Sigmoid colon (tissue), 6 donors: ENCODE measurements at regions not wholly inside any gene's neighbourhood (a gene's known extent, or its start where the extent isn't known, plus 50 kb on each side); places are given as distances from the start of the nearest gene placed in this dataset.

ENCODE experiments used
- DNase-seq: peaks from one replicate; pipeline ENCODE4 v3.0.0-alpha.2; 2019
- H3K27ac ChIP-seq, 4 donors: fragments of 200-600 bp; sonication (generic); one replicate each; pipeline ENCODE4 v1.5.1; 2016 to 2019; ENCODE audit warnings: mild to moderate bottlenecking in 1 of 4
- H3K27me3 ChIP-seq, 3 donors: fragments of 200-600 bp; sonication (generic); one replicate each; pipeline ENCODE4 v1.5.1; 2019; ENCODE audit warnings: mild to moderate bottlenecking in 1 of 3
- H3K36me3 ChIP-seq, 4 donors: fragments of 200-600 bp; sonication (generic); one replicate each; pipeline ENCODE4 v1.5.1; 2016 to 2019
- H3K4me1 ChIP-seq, 4 donors: fragments of 200-600 bp; sonication (generic); one replicate each; pipeline ENCODE4 v1.5.1; 2017 to 2019
- H3K4me3 ChIP-seq, 4 donors: fragments of 200-600 bp; sonication (generic); one replicate each; pipeline ENCODE4 v1.5.1; 2017 to 2019; ENCODE audit warnings: mild to moderate bottlenecking in 2 of 4, moderate library complexity in 1 of 4
- H3K9me3 ChIP-seq, 4 donors: fragments of 200-600 bp in 3 of 4; sonication (generic) in 3 of 4; one replicate each; pipeline versions ENCODE4 v1.5.1 to v1.6.1; 2013 to 2019
- EP300 ChIP-seq, 4 donors: sonication (generic); formaldehyde crosslinking; IDR thresholded peaks; one replicate each; pipeline ENCODE4 v1.6.1; 2017; ENCODE audit warnings: antibody characterized with exemption in 4 of 4
- POLR2A ChIP-seq, 2 donors: fragments of 450-650 bp; IDR thresholded peaks; one replicate each; pipeline ENCODE4 v1.6.1; 2016; ENCODE audit warnings: antibody characterized with exemption in 2 of 2, mild to moderate bottlenecking in 2 of 2, moderate library complexity in 2 of 2
- POLR2AphosphoS5 ChIP-seq, 4 donors: sonication (generic); formaldehyde crosslinking; IDR thresholded peaks; one replicate each; pipeline ENCODE4 v1.6.1; 2017; ENCODE audit warnings: antibody characterized with exemption in 4 of 4
- WGBS, 2 donors: extraction: QIAGEN DNeasy Blood & Tissue Kit; methylation state at CpG; one replicate each; pipeline ENCODE4 v1.1.7; 2013; 5-methylcytosine and 5-hydroxymethylcytosine counted together
- intact Hi-C: fragments of 100-400 bp; cut with DNase I; formaldehyde crosslinking; loops from one replicate; pipeline ENCODE4 v1.15.1; 2023
- TF ChIP-seq, protein P1 (sequence below), 4 experiments: fragments of 450-650 bp in 3 of 4; fragments of 200-600 bp in 1 of 4; IDR thresholded peaks; one replicate each; pipeline ENCODE4 v1.5.1; 2016 to 2019; ENCODE audit warnings: antibody characterized with exemption in 4 of 4, mild to moderate bottlenecking in 3 of 4, moderate library complexity in 2 of 4
- donor health status: healthy with polysubstance abuse.
- donor health status: healthy.

GRCh38 chr2:20515290-20516220 lies 68.7 kb downstream of the RHOB start:
- TF ChIP-seq EP300 (IDR thresholded peaks at IDR 0.05) (no peak), POLR2A (IDR thresholded peaks at IDR 0.05) (no peak), POLR2AphosphoS5 (IDR thresholded peaks at IDR 0.05) (no peak)
- TF ChIP-seq, protein P1, sequence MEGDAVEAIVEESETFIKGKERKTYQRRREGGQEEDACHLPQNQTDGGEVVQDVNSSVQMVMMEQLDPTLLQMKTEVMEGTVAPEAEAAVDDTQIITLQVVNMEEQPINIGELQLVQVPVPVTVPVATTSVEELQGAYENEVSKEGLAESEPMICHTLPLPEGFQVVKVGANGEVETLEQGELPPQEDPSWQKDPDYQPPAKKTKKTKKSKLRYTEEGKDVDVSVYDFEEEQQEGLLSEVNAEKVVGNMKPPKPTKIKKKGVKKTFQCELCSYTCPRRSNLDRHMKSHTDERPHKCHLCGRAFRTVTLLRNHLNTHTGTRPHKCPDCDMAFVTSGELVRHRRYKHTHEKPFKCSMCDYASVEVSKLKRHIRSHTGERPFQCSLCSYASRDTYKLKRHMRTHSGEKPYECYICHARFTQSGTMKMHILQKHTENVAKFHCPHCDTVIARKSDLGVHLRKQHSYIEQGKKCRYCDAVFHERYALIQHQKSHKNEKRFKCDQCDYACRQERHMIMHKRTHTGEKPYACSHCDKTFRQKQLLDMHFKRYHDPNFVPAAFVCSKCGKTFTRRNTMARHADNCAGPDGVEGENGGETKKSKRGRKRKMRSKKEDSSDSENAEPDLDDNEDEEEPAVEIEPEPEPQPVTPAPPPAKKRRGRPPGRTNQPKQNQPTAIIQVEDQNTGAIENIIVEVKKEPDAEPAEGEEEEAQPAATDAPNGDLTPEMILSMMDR (IDR thresholded peaks at IDR 0.05) = no peak
- H3K27ac ChIP-seq = peak overlapping the region; percentile 2 to 68 (median 54)
- peak; percentile 48 for DNase-seq
- WGBS, 2 donors = 89 to 94% methylated on average over 14 of the region's 14 CpGs
- H3K4me1 ChIP-seq = peaks cover 0 to 24% (median 8%) of the 10 kb centered on the region in 4 donors
- H3K36me3 ChIP-seq = no peaks in the 10 kb centered on the region
- intact Hi-C loops = no loop called here
- no peaks in the 10 kb centered on the region for H3K27me3 ChIP-seq
- H3K4me3 ChIP-seq = no peak overlapping the region
- H3K9me3 ChIP-seq = no peaks in the 10 kb centered on the region

- DNase-seq = peak; percentile 44
- intact Hi-C loops = no loop called here
- TF ChIP-seq, protein P1 (IDR thresholded peaks at IDR 0.05) = no peak
- no peak for TF ChIP-seq POLR2AphosphoS5 (IDR thresholded peaks at IDR 0.05)
- TF ChIP-seq POLR2A (IDR thresholded peaks at IDR 0.05) = no peak
- TF ChIP-seq EP300 (IDR thresholded peaks at IDR 0.05) = no peak
- H3K27me3 ChIP-seq = no peaks in the 10 kb centered on the region
- no peaks in the 10 kb centered on the region for H3K9me3 ChIP-seq
- H3K4me3 ChIP-seq = no peak overlapping the region
- H3K27ac ChIP-seq = peak overlapping the region; percentile 51 to 72 (median 62)
- 88 to 92% methylated on average over 2 of the region's 2 CpGs for WGBS, 2 donors
- H3K4me1 ChIP-seq = peaks cover 0 to 24% (median 8%) of the 10 kb centered on the region in 4 donors
- no peaks in the 10 kb centered on the region for H3K36me3 ChIP-seq
Observed at GRCh38 chr2:20516291-20516645, 69.4 kb downstream of the RHOB start.

- peak overlapping the region; percentile 51 to 72 (median 62) for H3K27ac ChIP-seq
- intact Hi-C loops = no loop called here
- no peaks in the 10 kb centered on the region for H3K27me3 ChIP-seq
- 26 to 55% methylated on average over 10 of the region's 10 CpGs for WGBS, 2 donors
- H3K4me3 ChIP-seq = no peak overlapping the region
- no peaks in the 10 kb centered on the region for H3K36me3 ChIP-seq
- H3K9me3 ChIP-seq = no peaks in the 10 kb centered on the region
- peak; percentile 67 for DNase-seq
- peaks cover 0 to 24% (median 8%) of the 10 kb centered on the region in 4 donors for H3K4me1 ChIP-seq
- TF ChIP-seq EP300 (IDR thresholded peaks at IDR 0.05) = no peak
- TF ChIP-seq, protein P1 (IDR thresholded peaks at IDR 0.05) = no peak
- TF ChIP-seq POLR2AphosphoS5 (IDR thresholded peaks at IDR 0.05) = peak in 2 of 4 donors; percentile 11 to 25
- TF ChIP-seq POLR2A (IDR thresholded peaks at IDR 0.05) = no peak
Observed at GRCh38 chr2:20516646-20517341, 69.9 kb downstream of the RHOB start.

DNA sequence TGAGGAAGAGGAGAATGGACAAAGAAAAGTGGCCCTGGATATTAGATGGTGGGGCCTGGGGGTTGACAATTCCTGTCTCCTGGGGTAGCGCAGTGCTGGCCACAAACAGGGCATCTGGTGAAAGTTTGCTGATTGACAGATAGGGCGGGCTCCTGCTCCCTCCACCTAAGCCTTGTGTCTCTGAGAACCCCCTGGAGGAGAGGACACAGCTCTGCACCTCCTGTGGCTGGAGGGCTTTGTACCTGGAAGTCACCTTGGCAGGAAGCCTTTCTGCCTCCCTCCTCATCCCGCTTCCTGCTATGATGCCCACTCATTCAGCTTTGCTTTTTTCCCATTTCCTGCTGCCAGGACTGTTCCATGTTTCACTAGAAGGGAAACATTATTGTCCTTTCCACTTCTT lies 72.4 kb downstream of the RHOB start:
- H3K4me3 ChIP-seq = no peak overlapping the region
- intact Hi-C loops = no loop called here
- peaks cover 0 to 23% (median 7%) of the 10 kb centered on the region in 4 donors for H3K4me1 ChIP-seq
- TF ChIP-seq EP300 (IDR thresholded peaks at IDR 0.05) (no peak), POLR2A (IDR thresholded peaks at IDR 0.05) (no peak), POLR2AphosphoS5 (IDR thresholded peaks at IDR 0.05) (no peak)
- TF ChIP-seq, protein P1 (IDR thresholded peaks at IDR 0.05) = no peak
- no peaks in the 10 kb centered on the region for H3K9me3 ChIP-seq
- no peaks in the 10 kb centered on the region for H3K36me3 ChIP-seq
- no peak overlapping the region for H3K27ac ChIP-seq
- WGBS, 2 donors = 94 to 95% methylated on average over 3 of the region's 3 CpGs
- DNase-seq = peak; percentile 46
- H3K27me3 ChIP-seq = no peaks in the 10 kb centered on the region
